GM18499 (cell line): ENCODE measurements at regions not wholly inside any gene's neighbourhood (a gene's known extent, or its start where the extent isn't known, plus 50 kb on each side); places are given as distances from the start of the nearest gene placed in this dataset.

Source experiments
- ATAC-seq: cut with Tn5 transposase; IDR thresholded peaks from one replicate; pipeline ENCODE4 v1.9.1; 2021; ENCODE audit warnings: moderate number of reproducible peaks; ENCODE audit not compliant: insufficient read depth, unreplicated experiment

DNA sequence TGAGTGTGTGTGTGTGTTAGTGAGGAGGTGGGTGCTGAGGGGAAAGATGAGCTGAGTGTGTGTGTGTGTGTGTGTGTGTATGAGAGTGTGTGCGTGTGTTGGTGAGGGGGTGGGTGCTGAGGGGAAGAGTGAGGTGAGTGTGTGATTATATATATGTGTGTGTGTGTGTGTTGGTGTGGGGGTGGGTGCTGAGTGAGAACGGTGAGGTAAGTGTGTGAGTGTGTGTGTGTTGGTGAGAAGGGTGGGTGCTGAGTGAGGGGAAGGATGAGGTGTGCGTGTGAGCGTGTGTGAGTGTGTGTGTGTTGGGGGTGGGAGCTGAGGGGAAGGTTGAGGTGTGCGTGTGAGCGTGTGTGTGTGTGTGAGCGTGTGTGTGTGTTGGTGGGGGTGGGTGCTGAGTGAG lies 322.0 kb upstream of the NT5C1B start:
- ATAC-seq: no peak

DNA sequence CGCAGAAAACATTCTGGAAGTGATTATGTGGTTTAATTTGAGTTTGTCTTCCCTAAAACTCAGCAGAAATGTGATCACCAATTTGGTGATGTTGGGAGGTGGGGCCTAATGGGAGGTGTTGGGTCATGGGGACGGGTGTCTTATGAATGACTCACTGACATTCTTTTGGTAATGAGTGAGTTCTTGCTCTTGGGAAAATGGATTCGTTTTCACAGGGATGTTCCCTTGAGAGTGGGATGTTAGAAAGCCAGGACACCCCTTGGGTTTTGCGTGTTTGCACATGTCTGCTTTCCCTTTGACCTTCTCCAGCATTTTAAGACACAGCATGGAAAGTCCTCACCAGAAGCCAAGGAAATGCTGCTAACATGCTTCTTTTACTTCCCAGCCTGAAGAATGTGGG lies 321.5 kb upstream of the NT5C1B start:
- ATAC-seq: no peak

DNA sequence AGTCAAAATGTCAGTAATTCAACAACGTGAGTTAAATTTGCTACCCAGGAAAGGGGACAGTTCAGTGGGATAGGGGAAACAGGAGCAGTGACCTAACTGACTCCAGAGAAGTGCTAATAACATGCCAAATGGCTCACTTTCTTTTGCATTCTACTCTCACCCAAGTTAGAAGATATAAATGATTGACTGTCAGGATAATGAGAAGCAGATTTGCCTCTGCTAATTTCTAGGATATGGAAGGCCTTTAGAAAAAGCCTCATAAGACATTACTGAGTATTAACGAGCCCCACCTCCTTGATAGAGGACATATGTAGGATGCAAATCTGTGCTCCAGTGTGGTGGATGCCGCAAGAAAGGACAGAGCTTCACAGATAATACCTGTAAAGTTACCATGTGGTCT lies 318.6 kb upstream of the NT5C1B start:
- ATAC-seq: no peak

DNA sequence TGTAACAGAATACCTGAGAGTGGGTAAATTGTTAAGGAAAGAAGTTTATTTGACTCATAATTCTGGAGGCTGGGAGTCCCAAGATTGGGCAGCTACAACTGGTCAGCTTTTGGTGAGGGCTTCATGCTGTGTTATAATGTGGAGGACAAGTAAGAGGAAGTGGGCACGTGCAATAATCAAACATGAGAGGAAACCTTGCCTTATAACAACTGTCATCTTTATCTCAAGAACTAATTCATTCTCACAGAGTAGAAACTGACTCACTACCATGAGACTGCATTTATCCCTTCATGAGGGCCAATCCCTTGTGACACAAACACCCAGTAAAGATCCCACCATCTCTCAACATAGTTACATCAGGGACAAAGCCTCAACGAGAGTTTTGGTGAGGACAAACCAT lies 318.1 kb upstream of the NT5C1B start:
- ATAC-seq: no peak

DNA sequence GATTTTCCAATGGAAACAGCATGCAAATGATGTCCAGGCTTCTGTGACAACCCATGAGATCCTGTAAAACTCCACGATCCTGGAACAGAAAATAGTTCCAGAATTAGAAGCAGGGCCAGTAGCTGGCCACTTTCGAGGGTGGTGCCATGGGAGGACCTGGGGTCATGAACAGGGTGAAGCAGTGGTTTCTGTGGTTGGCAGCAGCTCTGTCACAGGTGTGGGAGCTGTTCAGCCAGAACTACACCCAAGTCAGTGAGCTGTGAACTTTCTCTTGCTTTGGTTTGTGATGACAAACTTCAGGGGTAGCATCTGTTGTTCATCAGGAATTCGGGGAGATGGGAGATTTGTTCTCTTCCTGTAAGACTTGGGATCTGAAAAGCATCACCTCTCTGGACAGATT lies 314.4 kb upstream of the NT5C1B start:
- ATAC-seq: peak; percentile 97

DNA sequence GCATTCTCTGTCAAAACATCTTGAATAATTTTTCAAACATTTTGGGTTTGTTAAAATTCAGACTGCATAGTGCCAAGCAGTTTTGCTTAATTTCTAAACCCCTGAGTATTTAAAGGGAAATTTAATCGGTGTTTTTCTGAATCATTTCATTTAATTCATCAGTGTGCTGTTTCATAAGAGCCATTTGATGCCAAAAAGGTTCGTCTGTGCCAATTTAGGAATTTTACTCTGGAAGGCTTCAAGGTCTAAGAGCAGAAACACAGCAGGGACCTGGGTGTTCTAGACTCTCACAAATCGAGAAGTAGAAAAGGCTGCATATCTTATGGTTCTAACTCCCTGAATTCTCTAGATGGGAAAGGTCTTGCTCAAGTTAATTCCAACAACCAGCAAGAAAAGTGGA lies 311.9 kb upstream of the NT5C1B start:
- ATAC-seq: no peak

DNA sequence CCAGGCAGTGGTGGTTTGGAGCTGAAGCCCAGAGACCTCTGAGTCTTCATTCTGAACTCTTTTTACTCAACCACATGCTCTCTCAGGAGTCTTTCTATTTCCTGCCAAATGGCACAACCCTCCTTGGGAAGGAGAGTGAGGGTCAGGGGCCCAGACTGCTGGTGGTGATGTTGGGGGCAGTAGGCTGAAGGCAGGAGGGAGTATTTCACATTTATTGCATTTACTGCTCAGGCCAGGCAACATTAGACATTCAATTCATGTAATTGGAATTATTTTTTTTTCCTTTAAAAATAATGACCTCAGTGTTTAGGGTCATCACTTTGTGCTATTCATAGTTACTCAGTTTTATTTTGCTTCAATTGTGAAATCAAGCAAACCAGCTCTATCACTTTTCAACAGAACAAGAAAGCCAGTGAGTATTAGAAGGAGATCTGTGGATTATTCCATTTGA lies 311.3 kb upstream of the NT5C1B start:
- no peak for ATAC-seq

DNA sequence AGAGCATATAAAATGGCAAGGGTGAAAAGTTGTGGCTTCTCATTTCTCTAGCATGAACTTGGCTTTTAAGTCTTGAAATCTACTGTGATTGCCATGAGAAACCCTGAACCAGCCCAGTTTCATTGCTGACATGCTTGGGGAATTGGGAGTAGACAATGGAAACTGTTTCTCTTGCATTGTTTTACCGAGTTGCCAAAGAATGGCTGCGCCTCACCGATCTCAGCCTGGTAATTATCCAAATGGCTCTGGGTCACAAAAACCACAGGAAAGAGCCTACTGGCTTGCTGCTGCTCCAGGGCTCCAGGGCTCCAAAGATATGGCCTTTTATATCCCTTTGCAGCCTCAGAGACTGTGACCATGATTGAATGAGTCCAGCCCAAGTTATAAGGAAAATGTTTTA lies 310.4 kb upstream of the NT5C1B start:
- ATAC-seq: no peak

DNA sequence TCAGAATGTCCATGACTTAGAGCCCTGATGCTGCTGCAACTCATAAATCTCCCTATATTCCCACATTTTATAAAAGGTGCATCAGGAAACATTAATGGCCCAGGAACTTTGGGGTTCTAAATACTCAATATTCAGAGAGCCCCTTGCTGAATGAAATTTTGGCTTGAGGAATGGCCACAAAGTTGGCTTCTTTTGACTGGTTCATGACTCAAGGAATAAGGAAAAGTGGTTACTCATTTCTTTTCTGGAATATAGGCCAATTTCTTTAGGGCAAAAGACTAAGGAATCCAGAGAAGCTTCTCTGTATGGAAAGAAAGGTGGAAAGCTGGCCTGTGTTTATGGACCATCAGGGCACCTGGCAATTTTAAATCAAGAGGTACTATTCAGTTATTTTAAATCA lies 308.9 kb upstream of the NT5C1B start:
- no peak for ATAC-seq

DNA sequence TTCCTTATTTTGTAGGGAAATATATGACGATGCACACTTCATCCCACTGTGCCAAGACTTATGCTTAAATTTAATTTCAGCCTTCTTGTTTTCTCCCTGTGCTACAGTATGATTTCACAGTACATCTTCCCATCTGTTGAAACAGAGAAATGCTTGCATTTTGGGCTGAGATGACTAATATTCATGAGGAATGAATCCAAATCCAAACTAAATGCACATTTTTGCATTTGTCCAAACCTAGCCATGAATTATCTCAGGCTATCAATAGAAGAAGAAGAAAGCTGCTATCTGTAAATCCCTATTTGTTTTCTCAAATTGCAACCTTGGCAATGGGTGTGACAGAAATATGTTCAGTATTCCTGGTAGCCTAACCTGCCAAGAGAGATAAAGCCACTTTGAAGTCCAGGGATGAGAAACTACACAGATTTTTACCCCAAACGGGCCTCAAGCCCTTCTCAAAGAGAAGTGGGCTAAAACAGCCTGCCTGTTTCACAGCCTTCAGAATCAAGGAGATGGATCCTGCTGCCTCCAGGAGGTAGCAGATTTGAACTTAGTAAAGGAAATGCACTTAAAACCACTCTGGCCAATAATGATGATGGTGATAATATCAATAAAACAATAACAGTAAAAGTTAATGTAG lies 306.9 kb upstream of the NT5C1B start:
- ATAC-seq: no peak

DNA sequence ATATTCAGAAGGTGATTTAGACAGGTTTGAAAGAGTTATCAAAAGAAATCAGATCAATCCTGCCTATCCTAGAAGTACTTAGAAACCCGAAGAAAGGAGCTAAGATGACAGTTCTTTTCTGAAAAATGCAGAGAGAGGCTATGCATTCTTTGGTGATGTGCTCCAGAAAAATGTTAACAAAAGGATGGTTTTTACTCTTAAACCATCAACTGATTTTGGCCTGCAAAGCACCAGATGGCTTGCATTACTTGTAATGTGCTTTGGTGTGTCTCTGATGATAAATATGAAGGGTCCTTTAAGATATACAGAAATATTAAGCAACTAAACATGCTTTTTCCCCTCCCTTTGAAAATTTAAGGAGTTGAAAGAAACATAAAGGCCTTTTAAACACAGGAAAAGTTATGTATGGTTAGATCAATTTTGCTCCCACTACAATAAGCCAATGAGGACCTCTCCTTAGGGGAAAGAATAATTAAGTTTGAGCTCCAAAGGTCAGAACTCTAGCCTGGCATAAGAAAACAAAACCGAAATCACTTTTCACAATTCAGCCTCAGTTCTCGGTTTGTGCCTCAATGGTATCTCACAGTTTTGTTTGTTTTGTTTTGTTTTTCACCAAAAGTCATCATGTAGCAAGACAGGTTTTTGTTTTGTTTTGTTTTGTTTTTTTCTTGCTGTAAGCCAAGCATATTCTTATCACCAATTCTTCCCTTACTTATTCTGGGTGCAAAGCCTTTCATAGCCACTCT lies 302.4 kb upstream of the NT5C1B start:
- no peak for ATAC-seq

DNA sequence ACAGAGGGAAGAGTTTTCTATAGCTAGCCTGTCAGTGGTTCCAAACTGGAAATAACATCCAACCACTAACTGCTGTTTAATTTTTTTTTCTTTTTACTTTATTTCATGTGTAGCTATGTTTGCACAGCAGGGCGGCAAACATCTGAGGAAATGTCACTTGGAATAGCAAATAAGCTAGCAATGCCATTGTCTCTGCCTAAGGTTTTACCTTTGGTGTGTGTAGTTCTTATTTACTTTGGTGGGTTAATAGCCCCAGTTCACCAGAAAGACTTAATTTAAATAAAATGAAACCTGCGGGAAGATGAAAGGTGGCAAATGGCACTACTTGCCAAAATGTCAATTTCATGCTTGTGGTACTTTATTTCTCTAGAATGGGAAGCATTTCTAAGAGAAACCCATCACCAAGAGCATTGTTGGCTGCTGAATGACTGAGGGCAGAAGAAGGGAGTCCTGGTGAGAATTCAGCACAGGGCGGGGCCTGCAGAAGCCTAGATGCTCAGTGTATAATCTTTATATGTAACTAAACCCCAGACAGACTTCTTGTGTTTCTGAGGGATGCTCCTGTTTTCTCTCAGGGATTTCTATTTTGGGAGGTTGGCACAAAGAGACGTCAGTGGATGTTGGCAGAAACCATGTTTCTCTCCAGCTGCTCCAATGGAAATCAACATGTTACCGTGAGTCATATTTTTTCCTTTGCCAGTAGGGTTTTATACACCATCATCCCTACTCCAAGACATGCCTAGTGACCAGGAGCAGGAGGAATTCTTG lies 300.4 kb upstream of the NT5C1B start:
- no peak for ATAC-seq

DNA sequence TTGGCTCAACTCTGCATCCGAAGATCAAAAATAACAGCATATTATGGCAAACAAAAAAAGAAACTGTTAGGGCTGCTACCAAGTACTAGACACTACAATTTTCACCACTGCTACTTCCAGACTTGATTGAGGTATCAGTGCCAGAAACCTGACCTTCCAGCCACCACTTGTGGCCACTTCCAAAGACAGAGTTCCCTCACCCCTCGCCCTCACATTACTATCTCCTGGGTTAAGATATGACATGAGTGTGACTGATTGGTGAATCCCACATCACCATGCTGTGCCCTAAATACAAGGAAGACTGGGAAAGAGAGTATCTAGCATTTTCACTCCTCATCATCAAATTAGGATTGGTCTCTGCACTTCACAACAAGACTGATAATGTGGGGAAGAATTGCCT lies 296.1 kb upstream of the NT5C1B start:
- no peak for ATAC-seq

DNA sequence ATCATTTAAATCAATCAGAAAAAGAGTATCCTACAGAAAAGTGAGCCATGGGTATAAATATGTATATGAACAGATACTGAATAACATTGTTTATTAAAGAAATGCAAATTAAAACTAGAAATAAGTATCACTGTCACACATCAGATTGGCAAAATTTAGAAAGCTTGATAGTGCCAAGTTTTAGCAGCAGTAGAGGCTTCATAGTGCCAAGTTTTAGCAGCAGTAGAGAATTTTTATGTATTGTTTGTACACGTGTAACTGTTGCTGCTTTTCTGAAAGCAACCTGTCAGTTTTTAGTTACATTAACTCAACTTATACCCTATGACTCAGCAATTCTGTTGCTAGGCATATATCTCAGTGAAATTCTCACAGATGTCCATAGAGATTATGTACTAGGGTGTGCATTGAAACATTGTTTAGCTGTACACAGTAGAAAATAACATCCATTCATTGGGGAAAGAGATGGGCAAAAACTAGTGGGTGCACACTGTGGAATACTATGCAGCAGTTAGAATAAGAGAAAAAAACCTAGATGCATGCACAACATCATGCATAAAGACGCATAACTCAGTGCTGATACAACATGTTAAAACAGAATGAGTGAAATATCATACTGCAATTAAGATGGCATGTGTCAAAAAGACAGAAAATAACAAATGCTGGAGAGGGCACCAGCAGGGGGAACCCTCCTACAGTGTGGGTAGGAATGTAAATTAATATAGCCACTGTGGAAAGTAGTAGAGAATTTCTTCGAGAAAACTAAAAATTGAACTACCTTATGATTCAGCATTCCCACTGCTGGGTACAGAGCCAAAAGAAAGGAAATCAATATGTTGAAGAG lies 294.5 kb upstream of the NT5C1B start:
- no peak for ATAC-seq

DNA sequence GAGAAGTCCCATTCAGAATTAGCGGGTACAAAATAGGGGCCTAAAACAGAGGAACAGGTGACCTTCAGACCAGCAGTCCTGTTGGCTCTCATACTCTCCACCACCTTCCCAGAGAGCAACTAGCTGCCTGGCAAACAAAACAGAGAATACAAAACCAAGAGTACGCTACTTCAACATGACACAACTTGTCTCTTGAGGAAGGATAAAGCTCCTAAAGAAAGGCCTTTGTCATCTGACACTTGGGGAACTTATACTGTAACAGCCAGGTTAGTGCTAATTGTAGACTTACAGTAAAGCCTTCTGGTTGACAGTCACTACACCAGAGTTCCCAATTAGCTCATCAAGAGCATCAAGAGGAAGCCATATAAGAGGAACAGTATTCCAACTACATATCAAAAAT lies 282.1 kb upstream of the NT5C1B start:
- ATAC-seq: no peak

DNA sequence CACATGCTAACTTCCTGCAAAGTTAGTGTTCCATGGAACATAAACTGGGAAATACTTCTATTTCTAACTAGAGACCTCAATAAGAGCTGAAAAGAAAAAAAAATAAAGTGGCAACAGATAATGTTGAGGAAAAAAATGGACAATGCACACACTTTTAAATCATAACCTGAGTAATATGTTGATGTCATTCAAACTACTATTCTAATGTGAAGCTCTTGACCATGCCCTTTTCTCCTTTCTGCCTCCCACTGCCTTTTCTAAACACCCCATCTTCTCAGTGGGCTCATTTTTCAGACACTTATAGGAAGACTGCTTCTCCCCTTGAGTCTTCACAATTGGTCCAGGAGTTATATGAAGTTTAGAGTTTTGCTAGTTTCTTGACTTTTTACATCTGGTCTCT lies 280.9 kb upstream of the NT5C1B start:
- ATAC-seq: no peak

DNA sequence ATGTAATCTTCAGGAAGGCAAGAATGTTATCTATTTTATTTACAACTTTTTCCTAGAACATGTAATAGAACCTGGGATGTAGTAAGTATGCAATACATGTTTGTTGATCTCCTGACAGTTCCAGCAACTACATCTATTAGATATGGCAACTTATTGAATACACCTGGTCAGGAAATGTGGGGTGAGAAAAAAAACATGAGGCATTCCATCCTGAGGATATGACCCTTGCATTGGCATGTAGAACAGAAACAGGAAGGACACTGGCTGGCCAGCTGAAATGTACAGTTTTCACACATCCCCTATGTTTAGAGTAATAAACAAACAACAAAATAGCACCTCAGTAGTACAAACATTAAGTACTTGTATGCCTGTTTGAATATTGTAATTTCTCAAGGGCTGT lies 272.6 kb upstream of the NT5C1B start:
- no peak for ATAC-seq

DNA sequence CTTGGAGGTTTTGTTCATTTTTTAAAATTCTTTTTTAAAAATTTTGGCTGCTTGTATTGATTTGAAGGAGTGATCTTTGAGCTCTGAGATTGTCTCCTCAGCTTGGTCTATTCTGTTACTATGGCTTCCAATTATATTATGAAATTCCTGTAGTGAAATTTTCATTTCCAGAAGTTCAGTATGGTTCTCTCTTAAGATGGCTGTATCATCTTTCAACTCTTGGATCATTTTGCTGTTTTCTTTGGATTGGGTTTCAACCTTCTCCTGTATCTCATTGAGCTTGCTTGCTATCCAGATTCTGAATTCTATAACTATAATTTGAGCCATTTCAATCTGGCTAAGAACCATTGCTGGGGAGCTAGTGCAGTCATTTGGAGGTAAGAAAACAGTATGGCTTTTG lies 270.8 kb upstream of the NT5C1B start:
- ATAC-seq: no peak

DNA sequence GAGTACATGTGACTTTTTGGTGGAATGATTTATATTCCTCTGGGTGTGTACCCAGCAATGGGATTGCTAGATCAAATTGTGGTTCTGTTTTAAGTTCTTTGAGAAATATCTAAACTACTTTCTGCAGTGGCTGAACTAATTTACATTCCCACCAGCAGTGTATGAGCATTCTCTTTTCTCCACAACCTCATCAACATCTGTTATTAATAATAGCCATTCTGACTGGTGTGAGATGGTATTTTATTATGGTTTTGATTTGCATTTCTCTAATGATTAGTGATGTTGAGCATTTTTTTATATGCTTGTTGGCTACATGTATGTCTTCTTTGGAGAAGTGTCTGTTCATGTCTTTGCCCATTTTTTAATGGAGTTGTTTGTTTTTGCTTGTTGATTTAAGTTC lies 267.4 kb upstream of the NT5C1B start:
- no peak for ATAC-seq

DNA sequence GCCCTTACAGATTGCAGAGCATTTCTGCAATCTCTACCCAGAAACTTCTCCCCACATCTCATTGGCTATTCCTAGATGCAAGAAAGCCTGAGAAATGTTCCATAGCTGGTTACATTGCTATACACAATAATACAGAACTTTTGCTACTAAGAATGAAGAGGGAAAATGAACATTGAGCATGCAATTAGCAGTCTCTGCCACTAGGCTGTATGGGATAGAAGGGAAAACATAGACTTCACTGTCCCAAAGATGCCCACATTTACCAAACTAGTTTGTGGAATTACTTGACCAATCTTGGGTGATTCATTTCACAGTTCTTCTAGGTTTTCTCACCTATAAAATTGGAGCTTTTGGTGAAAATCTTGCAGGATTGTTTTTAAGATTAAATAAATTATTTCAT lies 265.7 kb upstream of the NT5C1B start:
- no peak for ATAC-seq
